Bone marrow (tissue), 2 donors: ENCODE measurements at regions not wholly inside any gene's neighbourhood (a gene's known extent, or its start where the extent isn't known, plus 50 kb on each side); places are given as distances from the start of the nearest gene placed in this dataset.
"Not testable (repeated sequence)": the region's sequence is repeated elsewhere in the genome, so short reads cannot be mapped to it uniquely, and the experiment has no call there.

Experiments used
- DNase-seq, 2 donors: peaks; one replicate each; lab custom pipeline; 2025; lab: John Stamatoyannopoulos, UW

GRCh38 chr4:169934794-169935429 lies 91.3 kb downstream of the MFAP3L start:
- DNase-seq, result no peak

- DNase-seq, result no peak
Observed at GRCh38 chr4:169933531-169933930, 92.7 kb downstream of the MFAP3L start.

GRCh38 chr4:169931964-169932363 lies 94.2 kb downstream of the MFAP3L start:
- no peak for DNase-seq

- not testable (repeated sequence) for DNase-seq
Observed at GRCh38 chr4:169930755-169931154, 95.4 kb downstream of the MFAP3L start.

GRCh38 chr4:169927280-169927679 lies 98.9 kb downstream of the MFAP3L start:
- DNase-seq, result no peak

- no peak for DNase-seq
Observed at GRCh38 chr4:169925678-169926077, 100.5 kb downstream of the MFAP3L start.

- no peak for DNase-seq
Observed at GRCh38 chr4:169922632-169923276, 103.4 kb downstream of the MFAP3L start.

- no peak for DNase-seq
Observed at GRCh38 chr4:169921732-169922131, 104.5 kb downstream of the MFAP3L start.

GRCh38 chr4:169921237-169921636 lies 105.0 kb downstream of the MFAP3L start:
- DNase-seq, result no peak

GRCh38 chr4:169919194-169920124 lies 106.7 kb downstream of the MFAP3L start:
- DNase-seq, result not testable (repeated sequence)

- no peak for DNase-seq
Observed at GRCh38 chr4:169915545-169915944, 110.7 kb downstream of the MFAP3L start.

- no peak for DNase-seq
Observed at GRCh38 chr4:169914866-169915265, 111.3 kb downstream of the MFAP3L start.

- DNase-seq, result no peak
Observed at GRCh38 chr4:169912996-169913395, 113.2 kb downstream of the MFAP3L start.

GRCh38 chr4:169909897-169910296 lies 116.3 kb downstream of the MFAP3L start:
- no peak for DNase-seq

GRCh38 chr4:169909479-169909878 lies 116.7 kb downstream of the MFAP3L start:
- DNase-seq, result no peak

GRCh38 chr4:169907705-169908104 lies 118.5 kb downstream of the MFAP3L start:
- DNase-seq, result no peak

GRCh38 chr4:169906821-169907220 lies 119.4 kb downstream of the MFAP3L start:
- DNase-seq, result no peak

- no peak for DNase-seq
Observed at GRCh38 chr4:169906104-169906503, 120.1 kb downstream of the MFAP3L start.

- no peak for DNase-seq
Observed at GRCh38 chr4:169902658-169903345, 123.4 kb downstream of the MFAP3L start.

GRCh38 chr4:169900241-169900845 lies 125.9 kb downstream of the MFAP3L start:
- DNase-seq, result no peak

- no peak for DNase-seq
Observed at GRCh38 chr4:169899295-169899694, 126.9 kb downstream of the MFAP3L start.

- no peak for DNase-seq
Observed at GRCh38 chr4:169898095-169898494, 128.1 kb downstream of the MFAP3L start.
